A673 (cell line): ENCODE measurements at regions not wholly inside any gene's neighbourhood (a gene's known extent, or its start where the extent isn't known, plus 50 kb on each side); places are given as distances from the start of the nearest gene placed in this dataset.

Source experiments
- BruUV-seq: library from RNA; stranded (reverse); fragments of 400-500 nt; replicated peaks from 2 replicates; lab custom pipeline; 2021; lab: Mats Ljungman, UMichigan
- CTCF ChIA-PET: fragments of 300-600 bp; sonication (Branson Sonifier 250); formaldehyde crosslinking; loops from one replicate; lab custom pipeline; 2022; ENCODE audit warnings: antibody characterized with exemption; lab: Charles Lee
- POLR2A ChIA-PET: fragments of 300-600 bp; sonication (Branson Sonifier 250); formaldehyde crosslinking; loops from one replicate; lab custom pipeline; 2022; ENCODE audit warnings: antibody characterized with exemption; ENCODE audit not compliant: low non-redundant PET; lab: Charles Lee
- DNase-seq: peaks from one replicate; pipeline ENCODE4 v3.0.0-alpha.2; 2015; ENCODE audit warnings: low spot score
- H3K27ac ChIP-seq: fragments of 200-600 bp; sonication (generic); 2 replicates; pipeline ENCODE4 v1.5.1; 2016; ENCODE audit warnings: mixed run types, low read depth, mild to moderate bottlenecking, mixed read lengths, antibody characterized with exemption, low read length; ENCODE audit not compliant: poor library complexity, severe bottlenecking
- H3K27me3 ChIP-seq: fragments of 200-600 bp; sonication (generic); replicated peaks from 2 replicates; pipeline ENCODE4 v1.6.1; 2017; ENCODE audit warnings: mixed run types, low read depth, mild to moderate bottlenecking, mixed read lengths, antibody characterized with exemption, low read length; ENCODE audit not compliant: insufficient read depth, poor library complexity
- H3K36me3 ChIP-seq: fragments of 200-600 bp; sonication (generic); 2 replicates; pipeline ENCODE4 v1.6.1; 2016; ENCODE audit warnings: mixed run types, mild to moderate bottlenecking, mixed read lengths, antibody characterized with exemption, low read length; ENCODE audit not compliant: insufficient read depth, poor library complexity, severe bottlenecking
- H3K4me1 ChIP-seq: fragments of 200-600 bp; sonication (generic); 2 replicates; pipeline ENCODE4 v1.6.1; 2017; ENCODE audit warnings: mixed run types, mild to moderate bottlenecking, mixed read lengths, antibody characterized with exemption, low read length; ENCODE audit not compliant: insufficient read depth, poor library complexity, severe bottlenecking
- H3K4me3 ChIP-seq: fragments of 200-600 bp; sonication (generic); 2 replicates; pipeline ENCODE4 v1.5.1; 2016; ENCODE audit warnings: low read depth, mixed run types, mild to moderate bottlenecking, mixed read lengths, low read length; ENCODE audit not compliant: poor library complexity, severe bottlenecking
- H3K9me3 ChIP-seq: fragments of 200-600 bp; sonication (generic); 2 replicates; pipeline ENCODE4 v1.6.1; 2016; ENCODE audit warnings: mixed run types, low read depth, mild to moderate bottlenecking, mixed read lengths, antibody characterized with exemption, low read length; ENCODE audit not compliant: poor library complexity, severe bottlenecking
- CTCF ChIP-seq: fragments of 300-800, 200-600 bp; sonication (generic); conservative IDR thresholded peaks from 2 replicates; pipeline ENCODE4 v1.5.1; 2017; ENCODE audit warnings: low read depth, mild to moderate bottlenecking, antibody characterized with exemption, low read length, moderate library complexity, mixed read lengths
- EZH2 ChIP-seq: fragments of 200-600 bp; sonication (generic); IDR thresholded peaks from 2 replicates; pipeline ENCODE4 v1.6.1; 2017; ENCODE audit warnings: borderline replicate concordance, low read depth, mild to moderate bottlenecking, mixed read lengths, antibody characterized with exemption, low read length; ENCODE audit not compliant: poor library complexity, severe bottlenecking
- intact Hi-C: fragments of 100-400 bp; cut with micrococcal nuclease; formaldehyde crosslinking; loops from one replicate; pipeline ENCODE4 v1.10.0; 2022; ENCODE audit not compliant: unreplicated experiment

GRCh38 chr5:113652161-113652560 is 138.7 kb downstream of the YTHDC2 start:
- TF ChIP-seq EZH2 (no peak), CTCF (no peak)
- no peak overlapping the region for H3K4me3 ChIP-seq
- BruUV-seq: no TSS peak
- no peaks in the 10 kb centered on the region for H3K27me3 ChIP-seq
- CTCF ChIA-PET: no interaction called here
- H3K36me3 ChIP-seq: no peaks in the 10 kb centered on the region
- H3K27ac ChIP-seq: no peak overlapping the region
- DNase-seq: no peak
- no peaks in the 10 kb centered on the region for H3K9me3 ChIP-seq
- H3K4me1 ChIP-seq: no peaks in the 10 kb centered on the region
- POLR2A ChIA-PET: no interaction called here
- intact Hi-C loops: no loop called here

GRCh38 chr5:113654828-113655227 is 141.3 kb downstream of the YTHDC2 start:
- TF ChIP-seq EZH2 (no peak), CTCF (no peak)
- no peak overlapping the region for H3K27ac ChIP-seq
- DNase-seq: no peak
- intact Hi-C loops: no loop called here
- H3K4me1 ChIP-seq: no peaks in the 10 kb centered on the region
- no TSS peak for BruUV-seq
- POLR2A ChIA-PET: no interaction called here
- H3K9me3 ChIP-seq: no peaks in the 10 kb centered on the region
- CTCF ChIA-PET: no interaction called here
- no peak overlapping the region for H3K4me3 ChIP-seq
- no peaks in the 10 kb centered on the region for H3K36me3 ChIP-seq
- no peaks in the 10 kb centered on the region for H3K27me3 ChIP-seq

- ChIA-PET CTCF (no interaction called here), POLR2A (no interaction called here)
- no peak for DNase-seq
- Histone ChIP-seq H3K27ac (no peak overlapping the region), H3K4me1 (no peaks in the 10 kb centered on the region), H3K9me3 (no peaks in the 10 kb centered on the region), H3K27me3 (no peaks in the 10 kb centered on the region), H3K36me3 (no peaks in the 10 kb centered on the region), H3K4me3 (no peak overlapping the region)
- intact Hi-C loops: no loop called here
- BruUV-seq: no TSS peak
- no peak for TF ChIP-seq CTCF
- no peak for TF ChIP-seq EZH2
Measured at GRCh38 chr5:113660206-113660605, 146.7 kb downstream of the YTHDC2 start.
